ENCODE measurements at regions not wholly inside any gene's neighbourhood (a gene's known extent, or its start where the extent isn't known, plus 50 kb on each side); places are given as distances from the start of the nearest gene placed in this dataset.
A peak's percentile ranks its signal among the peaks of the same experiment; 100 is the strongest.

- Histone ChIP-seq H3K9me3 (no peaks in the 10 kb centered on the region), H3K27me3 (no peaks in the 10 kb centered on the region), H3K4me3 (no peak overlapping the region), H3K4me1 (no peaks in the 10 kb centered on the region), H3K27ac (no peak overlapping the region), H3K36me3 (no peaks in the 10 kb centered on the region)
- DNase-seq (no peak), FAIRE-seq (no peak), ATAC-seq (no peak)
- TF ChIP-seq CTCF (IDR thresholded peaks at IDR 0.05), result no peak
- intact Hi-C loops (cut with DNase I), result no loop called here
- 63 to 76% methylated on average over 5 of the region's 5 CpGs for WGBS, 2 donors
These were observed 113.6 kb downstream of the GALC start for GRCh38 chr14:87879389-87879788.

- no peak for ATAC-seq
- Histone ChIP-seq H3K9me3 (no peaks in the 10 kb centered on the region), H3K27ac (no peak overlapping the region), H3K4me1 (no peaks in the 10 kb centered on the region), H3K36me3 (no peaks in the 10 kb centered on the region), H3K4me3 (no peak overlapping the region), H3K27me3 (no peaks in the 10 kb centered on the region)
- WGBS, 2 donors, result 37 to 44% methylated on average over 2 of the region's 2 CpGs
- TF ChIP-seq CTCF (IDR thresholded peaks at IDR 0.05), result no peak
- no peak for FAIRE-seq
- intact Hi-C loops (cut with DNase I), result no loop called here
- no peak for DNase-seq
These were observed 114.0 kb downstream of the GALC start for GRCh38 chr14:87878959-87879358.

- no peak overlapping the region for H3K27ac ChIP-seq
- intact Hi-C loops (cut with DNase I), result no loop called here
- DNase-seq (no peak), ATAC-seq (no peak), FAIRE-seq (no peak)
- TF ChIP-seq CTCF (IDR thresholded peaks at IDR 0.05), result no peak
- H3K4me1 ChIP-seq, result no peaks in the 10 kb centered on the region
- H3K27me3 ChIP-seq, result no peaks in the 10 kb centered on the region
- no peaks in the 10 kb centered on the region for H3K9me3 ChIP-seq
- no peak overlapping the region for H3K4me3 ChIP-seq
- WGBS, 2 donors, result 83 to 90% methylated on average over 6 of the region's 6 CpGs
- H3K36me3 ChIP-seq, result no peaks in the 10 kb centered on the region
These were observed 115.1 kb downstream of the GALC start for GRCh38 chr14:87877877-87878276.

DNA sequence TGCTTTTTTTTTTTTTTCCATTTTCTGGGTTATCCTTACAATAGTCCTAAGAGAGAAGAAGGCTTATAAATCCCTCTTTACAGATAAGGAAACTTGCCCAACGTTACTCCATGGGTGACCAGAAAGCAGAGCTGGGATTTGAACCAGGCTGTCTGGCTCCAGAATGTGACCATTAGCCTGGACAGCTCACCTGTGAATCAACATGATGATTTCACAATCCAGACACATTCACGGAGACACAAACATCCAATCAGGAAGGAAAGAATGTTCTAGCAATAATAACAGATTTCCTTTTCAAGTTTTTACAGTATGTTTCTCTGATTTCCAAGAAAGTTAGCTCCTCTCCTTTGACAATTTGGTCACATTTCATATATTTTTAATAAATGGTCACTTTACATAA is 118.3 kb downstream of the GALC start:
- Histone ChIP-seq H3K27ac (no peak overlapping the region), H3K4me1 (no peaks in the 10 kb centered on the region)
- no peak for ATAC-seq

GRCh38 chr14:87873741-87874140 is 119.2 kb downstream of the GALC start:
- H3K27ac ChIP-seq, result no peak overlapping the region
- no peak for TF ChIP-seq CTCF (IDR thresholded peaks at IDR 0.05)
- 65 to 88% methylated on average over 1 of the region's 1 CpG for WGBS, 2 donors
- H3K9me3 ChIP-seq, result no peaks in the 10 kb centered on the region
- no peak overlapping the region for H3K4me3 ChIP-seq
- intact Hi-C loops (cut with DNase I), result no loop called here
- ATAC-seq (peak in 1 of 4 donors; percentile 13), DNase-seq (no peak), FAIRE-seq (no peak)
- no peaks in the 10 kb centered on the region for H3K27me3 ChIP-seq
- H3K36me3 ChIP-seq, result no peaks in the 10 kb centered on the region
- no peaks in the 10 kb centered on the region for H3K4me1 ChIP-seq

More for the DNA sequence above, 118.3 kb downstream of the GALC start:
- TF ChIP-seq CTCF (IDR thresholded peaks at IDR 0.05), result no peak
- DNase-seq (no peak), FAIRE-seq (no peak)
- H3K9me3 ChIP-seq, result no peaks in the 10 kb centered on the region
- intact Hi-C loops (cut with DNase I), result no loop called here
- H3K36me3 ChIP-seq, result no peaks in the 10 kb centered on the region
- no peak overlapping the region for H3K4me3 ChIP-seq
- WGBS, 2 donors, result 32 to 37% methylated on average over 2 of the region's 2 CpGs
- no peaks in the 10 kb centered on the region for H3K27me3 ChIP-seq
